GM19397 (cell line): ENCODE measurements at regions not wholly inside any gene's neighbourhood (a gene's known extent, or its start where the extent isn't known, plus 50 kb on each side); places are given as distances from the start of the nearest gene placed in this dataset.

Experiments used
- ATAC-seq: cut with Tn5 transposase; IDR thresholded peaks from one replicate; pipeline ENCODE4 v1.9.1; 2021; ENCODE audit warnings: mild to moderate bottlenecking, moderate library complexity; ENCODE audit not compliant: unreplicated experiment

DNA sequence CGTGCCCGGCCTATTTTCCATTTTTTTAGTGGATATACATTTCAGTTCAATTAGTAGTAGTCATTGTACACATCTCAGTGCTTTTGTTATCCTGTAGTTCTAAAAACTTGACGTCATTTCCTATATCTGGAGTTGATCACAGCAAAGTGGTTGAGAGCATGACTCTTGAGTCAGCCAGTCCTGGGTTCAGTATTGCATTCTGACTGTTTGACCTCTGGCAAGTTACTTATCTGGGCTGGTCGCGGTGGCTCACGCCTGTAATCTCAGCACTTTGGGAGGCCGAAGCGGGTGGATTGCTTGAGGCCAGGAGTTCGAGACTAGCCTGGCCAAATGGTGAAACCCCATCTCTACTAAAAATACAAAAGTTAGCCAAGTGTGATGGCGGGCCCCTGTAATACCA lies 50.4 kb upstream of the PPM1B start:
- ATAC-seq, result no peak
